B cell (primary cell): ENCODE measurements at regions not wholly inside any gene's neighbourhood (a gene's known extent, or its start where the extent isn't known, plus 50 kb on each side); places are given as distances from the start of the nearest gene placed in this dataset.

Source experiments
- ATAC-seq: fragments of 200-7000 bp; cut with Tn5 transposase; one replicate; pipeline ENCODE4 v1.10.0; 2021; ENCODE audit warnings: low read depth, mild to moderate bottlenecking, moderate number of reproducible peaks, moderate library complexity
- CTCF ChIA-PET: fragments of 350-600 bp; sonication (Branson Sonifier 250); formaldehyde crosslinking; loops from one replicate; lab custom pipeline; 2021; ENCODE audit warnings: antibody characterized with exemption, inconsistent platforms; lab: Charles Lee
- POLR2A ChIA-PET: fragments of 350-600 bp; sonication (Branson Sonifier 250); formaldehyde crosslinking; loops from one replicate; lab custom pipeline; 2021; ENCODE audit warnings: antibody characterized with exemption; lab: Charles Lee
- DNase-seq: peaks from one replicate; pipeline ENCODE4 v3.0.0; 2013
- H2AFZ ChIP-seq: 2 replicates; pipeline ENCODE4 v1.6.1; 2012; ENCODE audit warnings: mild to moderate bottlenecking, low read depth, low read length; ENCODE audit not compliant: insufficient read depth, poor library complexity, severe bottlenecking
- H3K27ac ChIP-seq, 2 donors: 1 replicate in 1 of 2; 2 replicates in 1 of 2; pipeline ENCODE4 v1.5.1; 2012 to 2013; ENCODE audit warnings: low read length in 2 of 2, mild to moderate bottlenecking in 2 of 2, moderate library complexity in 1 of 2
- H3K27me3 ChIP-seq, 4 experiments: fragments of 200-600 bp in 1 of 4; sonication (generic) in 1 of 4; replicated peaks in 1 of 4; 1 replicate in 2 of 4; 2 replicates in 2 of 4; pipeline versions ENCODE4 v1.6.1 to v1.7.0; 2013 to 2016; ENCODE audit warnings: low read length in 3 of 4, mild to moderate bottlenecking in 2 of 4, mixed read lengths in 1 of 4, moderate library complexity in 1 of 4; ENCODE audit not compliant: insufficient read depth in 4 of 4, control insufficient read depth in 3 of 4; ENCODE audit errors: control extremely low read depth in 1 of 4
- H3K36me3 ChIP-seq, 2 experiments: replicated peaks in 1 of 2; 1 replicate in 1 of 2; 2 replicates in 1 of 2; pipeline versions ENCODE4 v1.6.1 to v1.7.1; 2013; ENCODE audit warnings: low read length in 1 of 2; ENCODE audit not compliant: insufficient read depth in 2 of 2, control insufficient read depth in 1 of 2; ENCODE audit errors: control extremely low read depth in 1 of 2, extremely low read depth in 1 of 2
- H3K4me1 ChIP-seq, 2 donors: fragments of 200-600 bp in 1 of 2; sonication (generic) in 1 of 2; 1 replicate in 1 of 2; 2 replicates in 1 of 2; pipeline versions ENCODE4 v1.5.1 to v1.6.1; 2013 to 2017; ENCODE audit warnings: low read length in 2 of 2; ENCODE audit not compliant: control insufficient read depth in 2 of 2, insufficient read depth in 2 of 2
- H3K4me2 ChIP-seq: replicated peaks from 2 replicates; pipeline ENCODE3; 2012; ENCODE audit warnings: mild to moderate bottlenecking, low read depth, low read length; ENCODE audit not compliant: poor library complexity, severe bottlenecking
- H3K4me3 ChIP-seq, 5 experiments: fragments of 200-600 bp in 1 of 5; sonication (generic) in 1 of 5; 1 replicate in 3 of 5; 2 replicates in 2 of 5; pipeline versions ENCODE4 v1.5.1 to v1.7.0; 2011 to 2016; ENCODE audit warnings: low read length in 4 of 5, mild to moderate bottlenecking in 4 of 5, low read depth in 2 of 5, control low read depth in 1 of 5, moderate library complexity in 1 of 5; ENCODE audit not compliant: insufficient read depth in 1 of 5; ENCODE audit errors: control extremely low read depth in 1 of 5, extremely low read depth in 1 of 5
- H3K79me2 ChIP-seq: fragments of 200-600 bp; sonication (generic); one replicate; pipeline ENCODE4 v1.6.0; 2016; ENCODE audit warnings: low read length; ENCODE audit not compliant: control insufficient read depth, insufficient read depth
- H3K9ac ChIP-seq: fragments of 200-600 bp; sonication (generic); 2 replicates; pipeline ENCODE4 v1.6.1; 2017; ENCODE audit warnings: mild to moderate bottlenecking, low read length, moderate library complexity
- H3K9me3 ChIP-seq, 3 donors: one replicate each; pipeline versions ENCODE4 v1.6.1 to v1.7.1; 2013; ENCODE audit warnings: low read length in 2 of 3; ENCODE audit not compliant: control insufficient read depth in 2 of 3, insufficient read depth in 1 of 3; ENCODE audit errors: control extremely low read depth in 1 of 3
- H4K20me1 ChIP-seq: 2 replicates; pipeline ENCODE4 v1.6.0; 2012; ENCODE audit warnings: mild to moderate bottlenecking, low read length; ENCODE audit not compliant: insufficient read depth, control insufficient read depth, poor library complexity, severe bottlenecking
- H3K27ac Mint-ChIP-seq: one replicate; pipeline ENCODE4 v1.8.0; 2021; ENCODE audit warnings: mixed read lengths
- H3K27me3 Mint-ChIP-seq: one replicate; pipeline ENCODE4 v1.8.0; 2021; ENCODE audit warnings: mixed read lengths
- H3K4me1 Mint-ChIP-seq: one replicate; pipeline ENCODE4 v1.8.0; 2021; ENCODE audit warnings: mixed read lengths
- H3K4me3 Mint-ChIP-seq: one replicate; pipeline ENCODE4 v1.8.0; 2021; ENCODE audit warnings: mixed read lengths
- H3K9me3 Mint-ChIP-seq: one replicate; pipeline ENCODE4 v1.8.0; 2022; ENCODE audit warnings: mixed read lengths; ENCODE audit not compliant: insufficient read depth
- EZH2 ChIP-seq: IDR thresholded peaks from 2 replicates; pipeline ENCODE4 v1.6.1; 2012; ENCODE audit warnings: borderline replicate concordance, low read depth, mild to moderate bottlenecking, moderate library complexity, low read length; ENCODE audit not compliant: insufficient read depth, poor library complexity, severe bottlenecking
- WGBS: methylation state at CpG from one replicate; pipeline ENCODE4 v1.1.5; 2013; ENCODE audit warnings: missing lambda C conversion rate; ENCODE audit not compliant: insufficient coverage; 5-methylcytosine and 5-hydroxymethylcytosine counted together
- intact Hi-C: fragments of 100-400 bp; cut with micrococcal nuclease; formaldehyde crosslinking; loops from one replicate; pipeline ENCODE4 v1.10.0; 2022
- TF ChIP-seq, protein P1 (sequence below): fragments of 200-600 bp; IDR thresholded peaks from one replicate; pipeline ENCODE4 v1.8.0; 2022; ENCODE audit warnings: antibody characterized with exemption, mild to moderate bottlenecking

DNA sequence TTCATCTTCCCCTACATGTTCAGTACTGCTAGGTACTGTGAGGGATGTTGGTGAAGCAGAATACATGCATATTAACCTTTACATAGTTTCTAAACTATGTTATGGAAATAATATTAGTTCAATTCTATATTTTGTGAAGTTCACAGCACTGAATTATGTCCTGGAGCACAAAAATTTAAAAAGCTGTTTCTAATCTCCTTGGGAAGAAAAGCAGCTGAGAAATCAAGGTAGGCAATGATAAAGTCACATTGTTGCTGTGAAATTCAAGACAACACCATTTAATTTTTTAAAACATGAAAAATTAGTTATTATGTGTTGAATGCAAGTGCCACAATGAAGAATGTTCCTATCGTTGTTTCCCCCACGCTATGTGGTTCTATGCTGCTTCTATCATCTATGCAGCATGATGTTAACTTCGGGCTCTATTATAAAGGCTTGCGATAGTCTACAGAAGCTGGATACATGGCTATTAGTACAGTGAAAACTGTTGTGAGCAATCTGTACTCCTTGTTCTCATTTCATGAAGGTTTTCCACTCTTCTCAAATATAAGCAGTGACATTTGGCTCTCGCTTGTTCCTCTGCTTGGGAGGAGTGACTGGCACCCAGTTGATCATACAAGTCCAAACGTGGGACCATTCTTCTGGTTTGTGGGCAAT, 164.3 kb downstream of the AASDHPPT start:
- Mint-ChIP-seq H3K4me3 (no peak overlapping the region), H3K4me1 (no peaks in the 10 kb centered on the region), H3K27me3 (no peaks in the 10 kb centered on the region), H3K9me3 (peaks cover 9% of the 10 kb centered on the region), H3K27ac (no peak overlapping the region)
- CTCF ChIA-PET, result interaction anchor here (1.0 kb wide), 1 partner anchor 8 kb away, joined by 3 read pairs; no protein-coding TSS in a partner anchor
- TF ChIP-seq, protein P1, sequence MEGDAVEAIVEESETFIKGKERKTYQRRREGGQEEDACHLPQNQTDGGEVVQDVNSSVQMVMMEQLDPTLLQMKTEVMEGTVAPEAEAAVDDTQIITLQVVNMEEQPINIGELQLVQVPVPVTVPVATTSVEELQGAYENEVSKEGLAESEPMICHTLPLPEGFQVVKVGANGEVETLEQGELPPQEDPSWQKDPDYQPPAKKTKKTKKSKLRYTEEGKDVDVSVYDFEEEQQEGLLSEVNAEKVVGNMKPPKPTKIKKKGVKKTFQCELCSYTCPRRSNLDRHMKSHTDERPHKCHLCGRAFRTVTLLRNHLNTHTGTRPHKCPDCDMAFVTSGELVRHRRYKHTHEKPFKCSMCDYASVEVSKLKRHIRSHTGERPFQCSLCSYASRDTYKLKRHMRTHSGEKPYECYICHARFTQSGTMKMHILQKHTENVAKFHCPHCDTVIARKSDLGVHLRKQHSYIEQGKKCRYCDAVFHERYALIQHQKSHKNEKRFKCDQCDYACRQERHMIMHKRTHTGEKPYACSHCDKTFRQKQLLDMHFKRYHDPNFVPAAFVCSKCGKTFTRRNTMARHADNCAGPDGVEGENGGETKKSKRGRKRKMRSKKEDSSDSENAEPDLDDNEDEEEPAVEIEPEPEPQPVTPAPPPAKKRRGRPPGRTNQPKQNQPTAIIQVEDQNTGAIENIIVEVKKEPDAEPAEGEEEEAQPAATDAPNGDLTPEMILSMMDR, result no peak
- no peak for TF ChIP-seq EZH2
- Histone ChIP-seq H3K27ac (no peak overlapping the region), H3K9ac (no peak overlapping the region), H3K36me3 (no peaks in the 10 kb centered on the region), H3K4me3 (no peak overlapping the region), H3K79me2 (no peaks in the 10 kb centered on the region), H3K4me1 (no peaks in the 10 kb centered on the region), H3K9me3 (peaks cover 0 to 4% (median 4%) of the 10 kb centered on the region in 3 donors), H4K20me1 (no peaks in the 10 kb centered on the region), H3K27me3 (no peaks in the 10 kb centered on the region), H2AFZ (no peak overlapping the region), H3K4me2 (no peak overlapping the region)
- WGBS, result 95% methylated on average over 5 of the region's 6 CpGs
- ATAC-seq (no peak), DNase-seq (no peak)
- intact Hi-C loops, result no loop called here
- POLR2A ChIA-PET, result no interaction called here

DNA sequence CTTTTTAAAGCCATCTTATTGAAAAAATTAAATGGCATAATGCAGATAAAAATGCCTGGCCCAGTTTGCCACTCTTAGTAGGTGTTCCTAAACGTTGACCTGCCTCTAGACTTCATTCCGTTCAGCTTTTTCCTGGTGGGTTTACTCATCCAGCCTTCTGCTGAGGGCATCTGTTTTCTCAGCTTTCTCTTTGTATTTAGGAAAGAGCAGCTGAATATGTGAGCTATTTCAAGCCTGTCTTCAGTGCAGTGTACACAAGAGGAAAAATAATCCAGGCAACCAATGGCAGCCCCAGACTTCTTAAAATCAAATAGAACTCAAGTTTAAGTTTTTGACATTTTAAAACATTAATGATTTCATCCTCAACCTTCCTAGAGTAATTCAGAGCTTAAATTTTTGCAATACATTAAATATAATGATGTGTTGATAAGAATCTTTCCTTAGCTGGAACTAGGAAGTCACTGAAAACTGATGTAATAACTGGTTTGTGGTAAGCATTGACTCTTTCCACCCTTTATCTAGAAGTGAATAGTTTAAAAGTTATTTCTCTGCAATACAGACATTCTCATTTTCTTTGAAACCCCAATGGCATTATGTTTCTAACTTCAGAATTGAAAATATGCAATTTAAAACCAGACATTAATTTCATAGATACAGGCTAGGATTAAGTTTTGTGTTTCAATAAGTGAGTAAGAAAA, 165.4 kb downstream of the AASDHPPT start:
- H3K9ac ChIP-seq, result no peak overlapping the region
- no peaks in the 10 kb centered on the region for H3K4me1 ChIP-seq
- ATAC-seq, result no peak
- Mint-ChIP-seq H3K4me1 (no peaks in the 10 kb centered on the region), H3K4me3 (no peak overlapping the region), H3K27me3 (no peaks in the 10 kb centered on the region), H3K9me3 (peaks cover 9% of the 10 kb centered on the region), H3K27ac (no peak overlapping the region)
- TF ChIP-seq EZH2, result no peak
- TF ChIP-seq, protein P1, result no peak
- peaks cover under 1 to 8% (median 4%) of the 10 kb centered on the region in 3 donors for H3K9me3 ChIP-seq
- intact Hi-C loops, result no loop called here
- no peaks in the 10 kb centered on the region for H4K20me1 ChIP-seq
- CTCF ChIA-PET, result no interaction called here
- no peak overlapping the region for H3K4me2 ChIP-seq
- H3K27me3 ChIP-seq, result no peaks in the 10 kb centered on the region
- H3K4me3 ChIP-seq, result no peak overlapping the region
- no peaks in the 10 kb centered on the region for H3K36me3 ChIP-seq
- POLR2A ChIA-PET, result no interaction called here
- no peak for DNase-seq
- 67% methylated on average over 2 of the region's 2 CpGs for WGBS
- H3K79me2 ChIP-seq, result no peaks in the 10 kb centered on the region
- H2AFZ ChIP-seq, result no peak overlapping the region
- no peak overlapping the region for H3K27ac ChIP-seq
